C4-2B (cell line): ENCODE measurements at regions not wholly inside any gene's neighbourhood (a gene's known extent, or its start where the extent isn't known, plus 50 kb on each side); places are given as distances from the start of the nearest gene placed in this dataset.

ENCODE experiments used
- CTCF ChIP-seq: fragments of 450-650 bp; conservative IDR thresholded peaks from 2 replicates; pipeline ENCODE4 v1.5.1; 2017; ENCODE audit warnings: mild to moderate bottlenecking
- ZFX ChIP-seq: fragments of 450-650 bp; IDR thresholded peaks from 2 replicates; pipeline ENCODE4 v1.6.1; 2017

GRCh38 chr3:48092270-48092669 lies 76.1 kb upstream of the MAP4 start:
- TF ChIP-seq CTCF, result no peak
- no peak for TF ChIP-seq ZFX
